Spleen (tissue), 7 donors: ENCODE measurements at regions not wholly inside any gene's neighbourhood (a gene's known extent, or its start where the extent isn't known, plus 50 kb on each side); places are given as distances from the start of the nearest gene placed in this dataset.

Experiments
- POLR2A ChIP-seq, 3 donors: fragments of 450-650 bp; IDR thresholded peaks; one replicate each; pipeline ENCODE4 v1.5.1; 2017; ENCODE audit warnings: antibody characterized with exemption in 3 of 3, mild to moderate bottlenecking in 1 of 3
- POLR2AphosphoS5 ChIP-seq, 3 donors: sonication (generic); formaldehyde crosslinking; IDR thresholded peaks; one replicate each; pipeline ENCODE4 v1.5.1; 2017; ENCODE audit warnings: antibody characterized with exemption in 3 of 3
- TF ChIP-seq, protein P1 (sequence below), 11 experiments: fragments of 200-600 bp in 7 of 11; fragments of 450-650 bp in 4 of 11; sonication (generic) in 4 of 11; IDR thresholded peaks in 8 of 11; conservative IDR thresholded peaks in 3 of 11; 1 replicate in 7 of 11; 2 replicates in 4 of 11; pipeline versions ENCODE4 v1.4.0 to v1.8.0; 2016 to 2021; ENCODE audit warnings: antibody characterized with exemption in 11 of 11, inconsistent platforms in 4 of 11, mild to moderate bottlenecking in 1 of 11
- donor health status: DM: no; HTN: no; CAD: no; lungs with moderate emphysema.
- donor health status: DM: no; HTN: no; CAD: no.
- donor health status: DM: no; HTN: no; CAD: no.

DNA sequence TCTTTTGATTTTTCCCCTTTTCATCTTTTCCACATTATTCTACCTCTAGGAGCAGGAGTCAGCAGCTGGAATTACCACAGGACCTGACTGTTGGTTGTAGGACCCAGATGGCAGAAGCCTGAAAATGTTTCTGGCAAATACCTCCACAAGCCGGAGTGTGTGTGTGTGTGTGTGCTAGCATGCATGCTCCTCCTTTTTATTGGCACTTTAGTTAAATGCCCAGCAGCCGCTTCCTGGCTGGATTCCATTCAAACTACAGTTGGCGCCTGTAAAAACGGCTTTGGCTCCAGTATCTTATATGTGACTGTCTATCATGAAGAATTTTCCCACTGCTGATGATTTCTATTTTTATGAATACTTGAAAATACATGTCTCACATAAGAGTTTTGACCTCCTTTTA, 319.7 kb upstream of the SP4 start:
- TF ChIP-seq, protein P1, sequence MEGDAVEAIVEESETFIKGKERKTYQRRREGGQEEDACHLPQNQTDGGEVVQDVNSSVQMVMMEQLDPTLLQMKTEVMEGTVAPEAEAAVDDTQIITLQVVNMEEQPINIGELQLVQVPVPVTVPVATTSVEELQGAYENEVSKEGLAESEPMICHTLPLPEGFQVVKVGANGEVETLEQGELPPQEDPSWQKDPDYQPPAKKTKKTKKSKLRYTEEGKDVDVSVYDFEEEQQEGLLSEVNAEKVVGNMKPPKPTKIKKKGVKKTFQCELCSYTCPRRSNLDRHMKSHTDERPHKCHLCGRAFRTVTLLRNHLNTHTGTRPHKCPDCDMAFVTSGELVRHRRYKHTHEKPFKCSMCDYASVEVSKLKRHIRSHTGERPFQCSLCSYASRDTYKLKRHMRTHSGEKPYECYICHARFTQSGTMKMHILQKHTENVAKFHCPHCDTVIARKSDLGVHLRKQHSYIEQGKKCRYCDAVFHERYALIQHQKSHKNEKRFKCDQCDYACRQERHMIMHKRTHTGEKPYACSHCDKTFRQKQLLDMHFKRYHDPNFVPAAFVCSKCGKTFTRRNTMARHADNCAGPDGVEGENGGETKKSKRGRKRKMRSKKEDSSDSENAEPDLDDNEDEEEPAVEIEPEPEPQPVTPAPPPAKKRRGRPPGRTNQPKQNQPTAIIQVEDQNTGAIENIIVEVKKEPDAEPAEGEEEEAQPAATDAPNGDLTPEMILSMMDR (IDR thresholded peaks at IDR 0.05 in 8 of 11, conservative IDR thresholded peaks at IDR 0.05 in 3 of 11), result no peak
- TF ChIP-seq POLR2A (IDR thresholded peaks at IDR 0.05) (no peak), POLR2AphosphoS5 (IDR thresholded peaks at IDR 0.05) (no peak)
